Neuronal stem cell (in vitro differentiated cells): ENCODE measurements at regions not wholly inside any gene's neighbourhood (a gene's known extent, or its start where the extent isn't known, plus 50 kb on each side); places are given as distances from the start of the nearest gene placed in this dataset.

Experiments used
- DNase-seq: peaks from one replicate; pipeline ENCODE4 v3.0.0-alpha.2; 2013; ENCODE audit warnings: low spot score
- H2AFZ ChIP-seq: one replicate; pipeline ENCODE4 v1.6.1; 2013; ENCODE audit warnings: mild to moderate bottlenecking, low read length, inconsistent platforms
- H2AK5ac ChIP-seq: 2 replicates; pipeline ENCODE4 v1.6.1; 2013; ENCODE audit warnings: low read depth, mild to moderate bottlenecking, inconsistent platforms, low read length, moderate library complexity, mixed read lengths
- H2BK120ac ChIP-seq: 2 replicates; pipeline ENCODE4 v1.6.1; 2013; ENCODE audit warnings: low read depth, mild to moderate bottlenecking, inconsistent platforms, low read length, moderate library complexity, mixed read lengths
- H2BK12ac ChIP-seq: one replicate; pipeline ENCODE4 v1.6.1; 2013; ENCODE audit warnings: low read length, inconsistent platforms
- H2BK15ac ChIP-seq: 2 replicates; pipeline ENCODE4 v1.6.1; 2013; ENCODE audit warnings: mild to moderate bottlenecking, low read length, inconsistent platforms, mixed read lengths
- H2BK5ac ChIP-seq: one replicate; pipeline ENCODE4 v1.6.1; 2013; ENCODE audit warnings: inconsistent platforms, mild to moderate bottlenecking, low read length, moderate library complexity
- H3K14ac ChIP-seq: one replicate; pipeline ENCODE4 v1.6.1; 2013; ENCODE audit warnings: low read length, inconsistent platforms
- H3K18ac ChIP-seq: 2 replicates; pipeline ENCODE4 v1.6.1; 2013; ENCODE audit warnings: low read length, inconsistent platforms
- H3K23ac ChIP-seq: 2 replicates; pipeline ENCODE4 v1.6.1; 2013; ENCODE audit warnings: low read depth, mild to moderate bottlenecking, mixed read lengths, low read length, inconsistent platforms; ENCODE audit not compliant: poor library complexity
- H3K27ac ChIP-seq: replicated peaks from 3 replicates; pipeline ENCODE4 v1.5.1; 2013; ENCODE audit warnings: low read length, inconsistent platforms
- H3K27me3 ChIP-seq, 3 experiments: 2 replicates each; pipeline ENCODE4 v1.6.1; 2013; ENCODE audit warnings: low read length in 3 of 3, mild to moderate bottlenecking in 2 of 3, inconsistent platforms in 1 of 3, low read depth in 1 of 3, mixed read lengths in 1 of 3, moderate library complexity in 1 of 3; ENCODE audit not compliant: control insufficient read depth in 3 of 3, insufficient read depth in 3 of 3
- H3K36me3 ChIP-seq, 2 donors: replicated peaks in 1 of 2; 2 replicates each; pipeline ENCODE4 v1.6.1; 2013; ENCODE audit warnings: low read length in 2 of 2; ENCODE audit not compliant: control insufficient read depth in 2 of 2, insufficient read depth in 2 of 2
- H3K4ac ChIP-seq: 2 replicates; pipeline ENCODE4 v1.6.1; 2013; ENCODE audit warnings: inconsistent platforms, mild to moderate bottlenecking, low read length, moderate library complexity
- H3K4me1 ChIP-seq, 2 donors: 1 replicate in 1 of 2; 2 replicates in 1 of 2; pipeline ENCODE4 v1.6.1; 2013; ENCODE audit warnings: low read length in 2 of 2, low read depth in 1 of 2; ENCODE audit not compliant: control insufficient read depth in 2 of 2, insufficient read depth in 1 of 2
- H3K4me2 ChIP-seq: one replicate; pipeline ENCODE4 v1.6.1; 2013; ENCODE audit warnings: mild to moderate bottlenecking, low read length, inconsistent platforms; ENCODE audit not compliant: insufficient read depth, poor library complexity, severe bottlenecking
- H3K4me3 ChIP-seq, 2 donors: 2 replicates each; pipeline ENCODE4 v1.5.1; 2013; ENCODE audit warnings: low read length in 2 of 2, mild to moderate bottlenecking in 2 of 2, inconsistent platforms in 1 of 2, moderate library complexity in 1 of 2
- H3K79me1 ChIP-seq: one replicate; pipeline ENCODE4 v1.6.1; 2013; ENCODE audit warnings: low read depth, mild to moderate bottlenecking, inconsistent platforms, low read length, moderate library complexity
- H3K9ac ChIP-seq: one replicate; pipeline ENCODE4 v1.6.1; 2013; ENCODE audit warnings: mild to moderate bottlenecking, low read depth, low read length, inconsistent platforms; ENCODE audit not compliant: poor library complexity
- H3K9me3 ChIP-seq, 2 donors: replicated peaks in 1 of 2; 2 replicates each; pipeline versions ENCODE3 to v1.6.1; 2013; ENCODE audit warnings: low read length in 2 of 2, mild to moderate bottlenecking in 2 of 2, inconsistent platforms in 1 of 2, low read depth in 1 of 2, mixed read lengths in 1 of 2, moderate library complexity in 1 of 2; ENCODE audit not compliant: control insufficient read depth in 2 of 2, insufficient read depth in 1 of 2
- H4K8ac ChIP-seq: one replicate; pipeline ENCODE4 v1.6.1; 2013; ENCODE audit warnings: low read depth, mild to moderate bottlenecking, inconsistent platforms, low read length, moderate library complexity
- H4K91ac ChIP-seq: one replicate; pipeline ENCODE4 v1.6.1; 2013; ENCODE audit warnings: low read length, low read depth, mild to moderate bottlenecking, inconsistent platforms; ENCODE audit not compliant: poor library complexity
- WGBS, 2 donors: extraction: QIAGEN DNeasy Blood & Tissue Kit; methylation state at CpG; one replicate each; pipeline ENCODE4 v1.1.7; 2013; ENCODE audit warnings: missing lambda C conversion rate in 2 of 2, mixed read lengths in 1 of 2; ENCODE audit not compliant: insufficient read length in 2 of 2, insufficient replicate concordance in 1 of 2; ENCODE audit errors: extremely low coverage in 2 of 2; 5-methylcytosine and 5-hydroxymethylcytosine counted together

DNA sequence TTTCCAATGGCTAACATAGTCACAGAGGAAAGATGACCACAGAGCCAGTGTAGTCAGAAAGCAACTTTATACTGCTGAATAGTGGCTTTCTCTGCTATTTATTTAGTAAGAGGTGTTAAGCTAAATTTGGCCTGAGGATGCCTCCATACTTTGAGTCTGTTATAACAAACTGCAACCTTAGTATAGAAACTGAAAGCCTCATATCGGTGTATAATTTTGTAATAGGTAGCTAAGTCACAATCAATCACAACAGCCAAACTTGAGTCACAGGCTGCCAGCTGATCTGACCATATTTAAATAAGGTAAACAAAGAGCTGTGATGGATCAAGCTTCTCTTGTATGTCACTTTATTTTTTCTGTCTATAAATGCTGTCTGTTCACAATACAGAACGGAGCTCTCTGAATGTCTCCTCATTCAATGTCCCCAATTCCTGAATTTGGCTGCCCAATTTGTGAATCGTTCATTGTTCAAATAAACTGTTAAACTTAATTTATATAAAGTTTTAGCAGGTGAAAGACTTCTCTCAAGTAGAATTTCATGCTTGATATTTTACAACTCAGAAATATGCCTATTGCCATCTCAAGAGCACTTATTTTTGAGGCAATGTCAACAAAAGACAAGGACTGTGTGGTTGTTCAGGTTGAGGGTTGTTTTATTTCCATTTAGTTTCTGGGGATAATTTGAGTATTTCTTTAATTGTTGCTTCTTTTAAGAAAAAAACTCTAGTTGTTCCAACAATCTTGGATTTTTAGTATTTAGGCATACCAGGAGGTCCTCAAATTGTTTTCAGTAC, 339.7 kb upstream of the B3GALT2 start:
- Histone ChIP-seq H3K27ac (no peak overlapping the region), H3K23ac (no peak overlapping the region), H3K4ac (no peak overlapping the region), H3K79me1 (no peaks in the 10 kb centered on the region), H3K14ac (no peak overlapping the region), H2BK15ac (no peak overlapping the region), H3K4me2 (no peak overlapping the region), H3K4me1 (no peaks in the 10 kb centered on the region), H2BK120ac (no peak overlapping the region), H2BK12ac (no peak overlapping the region), H3K36me3 (no peaks in the 10 kb centered on the region), H3K9me3 (no peaks in the 10 kb centered on the region), H3K27me3 (no peaks in the 10 kb centered on the region), H3K9ac (no peak overlapping the region), H4K91ac (no peak overlapping the region), H2BK5ac (no peak overlapping the region), H2AFZ (no peak overlapping the region), H2AK5ac (no peak overlapping the region), H4K8ac (no peak overlapping the region), H3K4me3 (no peak overlapping the region), H3K18ac (no peak overlapping the region)
- no CpG with 5 or more reads among the region's 3 CpGs for WGBS, 2 donors
- no peak for DNase-seq

- H2AFZ ChIP-seq = no peak overlapping the region
- no peak overlapping the region for H3K18ac ChIP-seq
- no peak overlapping the region for H2BK5ac ChIP-seq
- H4K91ac ChIP-seq = no peak overlapping the region
- H3K27ac ChIP-seq = no peak overlapping the region
- H2BK15ac ChIP-seq = no peak overlapping the region
- no peak for DNase-seq
- no peaks in the 10 kb centered on the region for H3K79me1 ChIP-seq
- H2AK5ac ChIP-seq = no peak overlapping the region
- H3K36me3 ChIP-seq = no peaks in the 10 kb centered on the region
- no peak overlapping the region for H3K4ac ChIP-seq
- H3K4me3 ChIP-seq = no peak overlapping the region
- no peak overlapping the region for H3K4me2 ChIP-seq
- no peaks in the 10 kb centered on the region for H3K27me3 ChIP-seq
- no peak overlapping the region for H3K14ac ChIP-seq
- H3K23ac ChIP-seq = no peak overlapping the region
- H3K9ac ChIP-seq = no peak overlapping the region
- no peaks in the 10 kb centered on the region for H3K4me1 ChIP-seq
- no peak overlapping the region for H4K8ac ChIP-seq
- no peaks in the 10 kb centered on the region for H3K9me3 ChIP-seq
- H2BK120ac ChIP-seq = no peak overlapping the region
- H2BK12ac ChIP-seq = no peak overlapping the region
Measured at GRCh38 chr1:193525411-193525810, 339.0 kb upstream of the B3GALT2 start.

GRCh38 chr1:193524616-193525015, 338.2 kb upstream of the B3GALT2 start:
- Histone ChIP-seq H3K23ac (no peak overlapping the region), H2BK15ac (no peak overlapping the region), H3K79me1 (no peaks in the 10 kb centered on the region), H3K18ac (no peak overlapping the region), H3K36me3 (no peaks in the 10 kb centered on the region), H3K4me1 (no peaks in the 10 kb centered on the region), H4K8ac (no peak overlapping the region), H3K9ac (no peak overlapping the region), H3K4ac (no peak overlapping the region), H3K14ac (no peak overlapping the region), H3K4me3 (no peak overlapping the region), H3K27me3 (no peaks in the 10 kb centered on the region), H2AFZ (no peak overlapping the region), H4K91ac (no peak overlapping the region), H3K9me3 (no peaks in the 10 kb centered on the region), H2BK5ac (no peak overlapping the region), H2AK5ac (no peak overlapping the region), H3K4me2 (no peak overlapping the region), H2BK120ac (no peak overlapping the region), H2BK12ac (no peak overlapping the region), H3K27ac (no peak overlapping the region)
- WGBS, 2 donors = no CpG with 5 or more reads among the region's 2 CpGs
- no peak for DNase-seq

DNA sequence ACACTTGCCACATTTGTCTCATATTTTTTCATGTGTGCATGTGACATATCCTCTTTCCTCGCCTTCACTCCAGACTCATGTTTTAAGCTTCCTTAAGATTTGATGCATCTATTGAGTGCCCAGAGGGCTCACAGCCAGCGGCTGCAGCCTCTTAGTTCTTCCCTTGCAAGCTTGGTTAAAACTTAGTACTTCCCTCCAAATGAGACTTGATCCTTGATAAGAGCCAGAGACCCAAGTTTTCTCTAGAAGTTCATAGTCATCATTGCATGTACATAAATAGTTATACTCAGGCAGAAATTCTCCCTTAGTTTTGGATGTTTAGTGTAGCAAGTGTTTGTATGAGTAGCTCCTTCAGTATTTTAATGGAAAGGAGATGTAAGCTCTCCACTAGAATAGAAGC, 337.6 kb upstream of the B3GALT2 start:
- no peak overlapping the region for H3K4ac ChIP-seq
- H4K91ac ChIP-seq = no peak overlapping the region
- H3K27ac ChIP-seq = no peak overlapping the region
- H2BK15ac ChIP-seq = no peak overlapping the region
- no peak overlapping the region for H2BK5ac ChIP-seq
- no peak overlapping the region for H3K23ac ChIP-seq
- no peaks in the 10 kb centered on the region for H3K27me3 ChIP-seq
- no peak overlapping the region for H2BK12ac ChIP-seq
- no peak overlapping the region for H4K8ac ChIP-seq
- no peaks in the 10 kb centered on the region for H3K9me3 ChIP-seq
- no peak overlapping the region for H3K18ac ChIP-seq
- no peak for DNase-seq
- H2AK5ac ChIP-seq = no peak overlapping the region
- no peak overlapping the region for H2AFZ ChIP-seq
- H3K4me3 ChIP-seq = no peak overlapping the region
- H3K79me1 ChIP-seq = no peaks in the 10 kb centered on the region
- H3K4me1 ChIP-seq = no peaks in the 10 kb centered on the region
- H2BK120ac ChIP-seq = no peak overlapping the region
- H3K9ac ChIP-seq = no peak overlapping the region
- no CpG with 5 or more reads among the region's 2 CpGs for WGBS, 2 donors
- no peaks in the 10 kb centered on the region for H3K36me3 ChIP-seq
- no peak overlapping the region for H3K14ac ChIP-seq
- H3K4me2 ChIP-seq = no peak overlapping the region
